ENCODE measurements at regions not wholly inside any gene's neighbourhood (a gene's known extent, or its start where the extent isn't known, plus 50 kb on each side); places are given as distances from the start of the nearest gene placed in this dataset.

DNA sequence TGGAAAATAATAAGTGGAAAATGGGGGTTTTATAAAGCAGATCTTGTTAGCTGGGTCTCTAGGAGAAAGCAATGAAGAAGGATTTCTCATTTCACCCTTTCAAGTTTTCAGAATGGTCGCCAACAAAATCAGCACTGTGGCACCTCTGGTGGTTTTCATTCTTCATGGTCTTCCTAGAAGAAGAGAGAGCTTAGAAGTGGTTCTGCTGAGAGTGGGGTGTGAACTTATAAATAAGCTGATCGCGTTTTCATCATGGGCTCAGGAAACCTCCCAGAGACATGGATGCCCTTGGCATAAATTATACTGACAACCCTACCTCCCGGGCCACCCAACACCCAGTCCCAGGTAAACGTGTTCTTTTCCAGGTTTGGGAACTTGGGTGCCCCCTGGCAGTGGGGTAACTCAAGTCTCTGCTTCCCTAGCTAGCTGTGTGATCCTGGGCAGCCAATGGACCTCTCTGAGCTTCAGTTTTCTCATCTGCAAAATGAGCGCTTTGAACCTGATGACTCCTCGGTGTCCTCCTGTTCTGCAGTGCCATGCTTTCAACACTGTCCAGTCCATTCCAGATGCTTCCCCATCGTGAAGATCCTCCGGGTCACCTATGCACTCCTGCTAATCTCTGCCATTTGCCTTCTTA, 72.6 kb upstream of the GRAMD1B start:
- TF ChIP-seq, protein P1, sequence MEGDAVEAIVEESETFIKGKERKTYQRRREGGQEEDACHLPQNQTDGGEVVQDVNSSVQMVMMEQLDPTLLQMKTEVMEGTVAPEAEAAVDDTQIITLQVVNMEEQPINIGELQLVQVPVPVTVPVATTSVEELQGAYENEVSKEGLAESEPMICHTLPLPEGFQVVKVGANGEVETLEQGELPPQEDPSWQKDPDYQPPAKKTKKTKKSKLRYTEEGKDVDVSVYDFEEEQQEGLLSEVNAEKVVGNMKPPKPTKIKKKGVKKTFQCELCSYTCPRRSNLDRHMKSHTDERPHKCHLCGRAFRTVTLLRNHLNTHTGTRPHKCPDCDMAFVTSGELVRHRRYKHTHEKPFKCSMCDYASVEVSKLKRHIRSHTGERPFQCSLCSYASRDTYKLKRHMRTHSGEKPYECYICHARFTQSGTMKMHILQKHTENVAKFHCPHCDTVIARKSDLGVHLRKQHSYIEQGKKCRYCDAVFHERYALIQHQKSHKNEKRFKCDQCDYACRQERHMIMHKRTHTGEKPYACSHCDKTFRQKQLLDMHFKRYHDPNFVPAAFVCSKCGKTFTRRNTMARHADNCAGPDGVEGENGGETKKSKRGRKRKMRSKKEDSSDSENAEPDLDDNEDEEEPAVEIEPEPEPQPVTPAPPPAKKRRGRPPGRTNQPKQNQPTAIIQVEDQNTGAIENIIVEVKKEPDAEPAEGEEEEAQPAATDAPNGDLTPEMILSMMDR (conservative IDR thresholded peaks at IDR 0.05; ENCODE audit: low read length): no peak
- no peak for TF ChIP-seq EZH2phosphoT487 (IDR thresholded peaks at IDR 0.05; ENCODE audit: borderline replicate concordance)

Data from Loucy (cell line).